K562 (cell line): ENCODE measurements at regions not wholly inside any gene's neighbourhood (a gene's known extent, or its start where the extent isn't known, plus 50 kb on each side); places are given as distances from the start of the nearest gene placed in this dataset.

Source experiments
- ATAC-seq: fragments of 200-7000 bp; cut with Tn5 transposase; 3 replicates; pipeline ENCODE4 v1.9.1; 2020; ENCODE audit warnings: moderate library complexity
- BruUV-seq: library from RNA; stranded (reverse); fragments of 400-500 nt; replicated peaks from 2 replicates; lab custom pipeline; 2021; lab: Mats Ljungman, UMichigan
- CTCF ChIA-PET: fragments of 300-600 bp; formaldehyde crosslinking; extraction: SDS; loops from one replicate; lab custom pipeline; 2021; ENCODE audit warnings: low intra/inter-chr PET ratio; lab: Yijun Ruan, JAX
- POLR2A ChIA-PET: fragments of 300-600, 350-650 bp; sonication (Branson Sonifier 250); formaldehyde crosslinking; extraction: SDS; loops from one replicate; lab custom pipeline; 2021; ENCODE audit warnings: antibody characterized with exemption, inconsistent platforms; lab: Yijun Ruan, JAX
- DNase-seq, 4 experiments: peaks; one replicate each; pipeline versions ENCODE4 v3.0.0 to v3.0.0-alpha.2; 2011 to 2018; ENCODE audit warnings: low spot score in 3 of 4, mixed read lengths in 3 of 4; ENCODE audit errors: extremely low read depth in 1 of 4
- FAIRE-seq: peaks from 2 replicates; lab custom pipeline; 2011; peaks lifted over from hg19 to GRCh38; lab: Jason Lieb, UNC
- H2AFZ ChIP-seq: 2 replicates; pipeline ENCODE4 v1.6.0; 2011; ENCODE audit warnings: low read depth, low read length, control low read depth, inconsistent platforms
- H3K27ac ChIP-seq: fragments of 200-600 bp; 3 replicates; pipeline ENCODE4 v1.8.0; 2011; ENCODE audit warnings: low read depth, mild to moderate bottlenecking, control low read depth, inconsistent platforms, low read length, moderate library complexity, mixed read lengths; ENCODE audit errors: extremely low read depth
- H3K27me3 ChIP-seq, 2 experiments: fragments of 300-600 bp in 1 of 2; 2 replicates in 1 of 2; 3 replicates in 1 of 2; pipeline versions ENCODE4 v1.6.0 to v1.8.0; 2011; ENCODE audit warnings: inconsistent platforms in 2 of 2, low read length in 2 of 2, mild to moderate bottlenecking in 1 of 2, mixed read lengths in 1 of 2, moderate library complexity in 1 of 2; ENCODE audit not compliant: control insufficient read depth in 2 of 2, insufficient read depth in 2 of 2
- H3K36me3 ChIP-seq: fragments of 300-600 bp; 3 replicates; pipeline ENCODE4 v1.8.0; 2011; ENCODE audit warnings: mild to moderate bottlenecking, low read length, inconsistent platforms; ENCODE audit not compliant: control insufficient read depth, insufficient read depth
- H3K4me1 ChIP-seq, 2 experiments: fragments of 200-600 bp in 1 of 2; replicated peaks in 1 of 2; 2 replicates in 1 of 2; 3 replicates in 1 of 2; pipeline versions ENCODE4 v1.5.1 to v1.8.0; 2011; ENCODE audit warnings: inconsistent platforms in 2 of 2, low read length in 2 of 2, mild to moderate bottlenecking in 1 of 2, mixed read lengths in 1 of 2, moderate library complexity in 1 of 2; ENCODE audit not compliant: control insufficient read depth in 2 of 2, insufficient read depth in 2 of 2
- H3K4me2 ChIP-seq: 2 replicates; pipeline ENCODE4 v1.6.1; 2011; ENCODE audit warnings: low read length, control low read depth, inconsistent platforms, mixed read lengths; ENCODE audit not compliant: insufficient read depth
- H3K4me3 ChIP-seq: fragments of 200-600 bp; sonication (generic), shearing (Covaris generic); 2 replicates; pipeline ENCODE4 v1.5.1; 2016; ENCODE audit warnings: control low read depth, inconsistent platforms
- H3K79me2 ChIP-seq: fragments of 200-600 bp; 3 replicates; pipeline ENCODE4 v1.8.0; 2011; ENCODE audit warnings: low read length, inconsistent platforms; ENCODE audit not compliant: control insufficient read depth, insufficient read depth
- H3K9ac ChIP-seq, 2 experiments: 2 replicates each; pipeline versions ENCODE4 v1.6.0 to v1.6.1; 2011; ENCODE audit warnings: low read depth in 2 of 2, low read length in 2 of 2, control low read depth in 1 of 2, inconsistent platforms in 1 of 2, mild to moderate bottlenecking in 1 of 2, mixed read lengths in 1 of 2; ENCODE audit not compliant: insufficient read depth in 1 of 2
- H3K9me1 ChIP-seq: one replicate; pipeline ENCODE4 v1.6.0; 2011; ENCODE audit warnings: inconsistent platforms, mild to moderate bottlenecking, low read length, moderate library complexity; ENCODE audit not compliant: control insufficient read depth, insufficient read depth
- H3K9me3 ChIP-seq: replicated peaks from 2 replicates; pipeline ENCODE4 v1.5.1; 2011; ENCODE audit warnings: low read depth, low read length, inconsistent platforms; ENCODE audit not compliant: control insufficient read depth, insufficient read depth
- H4K20me1 ChIP-seq: replicated peaks from 2 replicates; pipeline ENCODE4 v1.6.1; 2011; ENCODE audit warnings: low read length, inconsistent platforms, mixed read lengths; ENCODE audit not compliant: control insufficient read depth, insufficient read depth
- ATF7 ChIP-seq: fragments of 450-650 bp; IDR thresholded peaks from 2 replicates; pipeline ENCODE4 v1.7.1; 2014; ENCODE audit warnings: mild to moderate bottlenecking, moderate library complexity
- BHLHE40 ChIP-seq: IDR thresholded peaks from 2 replicates; pipeline ENCODE4 v1.6.1; 2011; ENCODE audit warnings: low read length, improper control_type of control experiment
- GABPB2 ChIP-seq: fragments of 250-450 bp; sonication (Bioruptor Pico); conservative IDR thresholded peaks from 2 replicates; pipeline ENCODE4 v1.5.1; 2021; ENCODE audit warnings: mild to moderate bottlenecking
- MCM2 ChIP-seq: fragments of 450-650 bp; IDR thresholded peaks from 2 replicates; pipeline ENCODE4 v1.6.1; 2017; ENCODE audit warnings: low read depth, mild to moderate bottlenecking
- MYBL2 ChIP-seq, 2 experiments: fragments of 450-650 bp in 1 of 2; sonication (generic) in 1 of 2; formaldehyde crosslinking in 1 of 2; IDR thresholded peaks; 2 replicates each; pipeline versions ENCODE4 v1.6.1 to v1.8.1; 2017 to 2022; ENCODE audit warnings: borderline replicate concordance in 1 of 2, inconsistent platforms in 1 of 2, low read depth in 1 of 2, mild to moderate bottlenecking in 1 of 2, missing genetic modification reagents in 1 of 2, moderate library complexity in 1 of 2
- NFIX ChIP-seq: fragments of 250-450 bp; sonication (Bioruptor Pico); IDR thresholded peaks from 2 replicates; pipeline ENCODE4 v1.4.0; 2020; ENCODE audit warnings: low read depth, mild to moderate bottlenecking, moderate library complexity
- POLR2G ChIP-seq: fragments of 200-400 bp; formaldehyde crosslinking; IDR thresholded peaks from 2 replicates; pipeline ENCODE4 v1.6.1; 2017; ENCODE audit warnings: low read depth, mild to moderate bottlenecking, antibody characterized with exemption, low read length, moderate library complexity
- ZNF124 ChIP-seq: sonication (generic); formaldehyde crosslinking; IDR thresholded peaks from 2 replicates; pipeline ENCODE4 v1.8.1; 2022; ENCODE audit warnings: missing genetic modification reagents
- WGBS: fragments of 100-300 bp; shearing (Covaris generic); methylation state at CpG from one replicate; pipeline ENCODE4 v1.1.6; 2016; ENCODE audit warnings: low coverage, mixed read lengths; ENCODE audit not compliant: insufficient coverage; ENCODE audit errors: missing lambda C conversion rate; 5-methylcytosine and 5-hydroxymethylcytosine counted together
- in situ Hi-C: fragments of 300-500 bp; cut with MboI; formaldehyde crosslinking; loops from 4 replicates; pipeline ENCODE4 v1.15.0; 2018; ENCODE audit warnings: inconsistent platforms, mixed read lengths
- intact Hi-C: fragments of 100-400 bp; cut with micrococcal nuclease; formaldehyde crosslinking; loops from 2 replicates; pipeline ENCODE4 v1.14.2; 2022
- TF ChIP-seq, protein P1 (sequence below): fragments of 250-450 bp; sonication (Bioruptor Pico); IDR thresholded peaks from 2 replicates; pipeline ENCODE4 v1.4.0; 2020; ENCODE audit warnings: borderline replicate concordance

DNA sequence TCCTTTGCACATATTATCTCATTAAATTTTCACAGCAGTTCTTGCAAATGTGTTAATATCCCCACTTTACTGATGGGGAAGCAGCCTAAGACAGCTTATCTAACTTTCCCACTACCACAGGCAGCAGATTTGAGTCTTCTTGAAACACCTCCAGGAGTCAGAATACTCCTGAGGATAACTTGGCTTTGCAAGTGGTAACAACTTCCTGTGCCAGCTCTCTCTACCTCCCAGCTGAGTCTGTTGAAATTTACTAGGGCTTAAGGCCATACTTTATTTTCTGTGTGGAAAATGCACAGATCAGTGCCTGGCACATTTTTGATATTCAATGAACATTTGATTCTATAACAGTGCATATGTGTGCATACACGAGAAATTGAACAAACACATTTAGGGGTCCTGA is 136.1 kb upstream of the COBL start:
- Histone ChIP-seq H3K4me3 (no peak overlapping the region), H3K27ac (no peak overlapping the region), H2AFZ (no peak overlapping the region), H3K27me3 (no peaks in the 10 kb centered on the region), H3K79me2 (no peaks in the 10 kb centered on the region), H3K9me3 (no peaks in the 10 kb centered on the region), H3K36me3 (no peaks in the 10 kb centered on the region), H3K4me2 (no peak overlapping the region), H3K4me1 (no peaks in the 10 kb centered on the region), H4K20me1 (no peaks in the 10 kb centered on the region), H3K9ac (no peak overlapping the region), H3K9me1 (no peaks in the 10 kb centered on the region)
- in situ Hi-C loops (no loop called here), intact Hi-C loops (no loop called here)
- POLR2A ChIA-PET = no interaction called here
- no peak for TF ChIP-seq NFIX (CRISPR knock-in tag)
- no peak for TF ChIP-seq BHLHE40
- TF ChIP-seq POLR2G = no peak
- TF ChIP-seq ZNF124 (CRISPR knock-in tag) = no peak
- no peak for TF ChIP-seq ATF7
- no peak for TF ChIP-seq MYBL2 (IDR thresholded peaks at IDR 0.05; ENCODE audit: low read depth)
- no peak for TF ChIP-seq MYBL2 (CRISPR knock-in tag; IDR thresholded peaks at IDR 0.05; ENCODE audit: borderline replicate concordance)
- TF ChIP-seq, protein P1, sequence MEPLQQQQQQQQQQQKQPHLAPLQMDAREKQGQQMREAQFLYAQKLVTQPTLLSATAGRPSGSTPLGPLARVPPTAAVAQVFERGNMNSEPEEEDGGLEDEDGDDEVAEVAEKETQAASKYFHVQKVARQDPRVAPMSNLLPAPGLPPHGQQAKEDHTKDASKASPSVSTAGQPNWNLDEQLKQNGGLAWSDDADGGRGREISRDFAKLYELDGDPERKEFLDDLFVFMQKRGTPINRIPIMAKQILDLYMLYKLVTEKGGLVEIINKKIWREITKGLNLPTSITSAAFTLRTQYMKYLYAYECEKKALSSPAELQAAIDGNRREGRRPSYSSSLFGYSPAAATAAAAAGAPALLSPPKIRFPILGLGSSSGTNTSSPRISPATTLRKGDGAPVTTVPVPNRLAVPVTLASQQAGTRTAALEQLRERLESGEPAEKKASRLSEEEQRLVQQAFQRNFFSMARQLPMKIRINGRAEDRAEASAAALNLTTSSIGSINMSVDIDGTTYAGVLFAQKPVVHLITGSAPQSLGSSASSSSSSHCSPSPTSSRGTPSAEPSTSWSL (CRISPR knock-in tag) = no peak
- no peak for TF ChIP-seq GABPB2 (CRISPR knock-in tag)
- TF ChIP-seq MCM2 = no peak
- FAIRE-seq (no peak), DNase-seq (no peak), ATAC-seq (no peak)
- 0% methylated on average over 1 of the region's 1 CpG for WGBS
- no TSS peak for BruUV-seq
- CTCF ChIA-PET = no interaction called here
